Heart left ventricle (tissue), 13 donors: ENCODE measurements at regions not wholly inside any gene's neighbourhood (a gene's known extent, or its start where the extent isn't known, plus 50 kb on each side); places are given as distances from the start of the nearest gene placed in this dataset.

Source experiments
- POLR2A ChIP-seq, 2 donors: fragments of 450-650 bp; IDR thresholded peaks; one replicate each; pipeline ENCODE4 v1.6.1; 2017; ENCODE audit warnings: antibody characterized with exemption in 2 of 2, mild to moderate bottlenecking in 2 of 2, moderate library complexity in 2 of 2
- TF ChIP-seq, protein P1 (sequence below), 12 donors: fragments of 200-600 bp; sonication (generic) in 4 of 12; IDR thresholded peaks; one replicate each; pipeline versions ENCODE4 v1.5.0 to v1.8.0; 2018 to 2022; ENCODE audit warnings: antibody characterized with exemption in 12 of 12, mild to moderate bottlenecking in 5 of 12
- donor health status: ischemic (EF 13 %, LVEDD 7.1; RV severe dilation, severe dysfunction).
- donor health status: DM: no; HTN: yes; CAD: no.
- donor health status: DM: no; HTN: no; CAD: no.
- donor health status: ischemic (EF 25% LVEDD 6.9; RV normal size, moderate dysfunction).
- donor health status: ischemic (EF 25% LVEDD 5.7; RV mildly dilated, moderate dysfunction).
- donor health status: ischemic (EF 35%, LVEDD 5.7; RV mildly dilated, moderate dysfunction).
- donor health status: nonischemic (EF 11% LVEDD 7.7; RV severe dilation, severe dysfunction).
- donor health status: DM: yes; HTN: yes; CAD: no.
- donor health status: PGD.
- donor health status: ischemic (EF 29% LVEDD 5.4; RV normal size, mild dysfunction).
- donor health status: nonischemic (EF 23%, LVEDD 6.1; RV moderate dilation, normal function).

- TF ChIP-seq, protein P1, sequence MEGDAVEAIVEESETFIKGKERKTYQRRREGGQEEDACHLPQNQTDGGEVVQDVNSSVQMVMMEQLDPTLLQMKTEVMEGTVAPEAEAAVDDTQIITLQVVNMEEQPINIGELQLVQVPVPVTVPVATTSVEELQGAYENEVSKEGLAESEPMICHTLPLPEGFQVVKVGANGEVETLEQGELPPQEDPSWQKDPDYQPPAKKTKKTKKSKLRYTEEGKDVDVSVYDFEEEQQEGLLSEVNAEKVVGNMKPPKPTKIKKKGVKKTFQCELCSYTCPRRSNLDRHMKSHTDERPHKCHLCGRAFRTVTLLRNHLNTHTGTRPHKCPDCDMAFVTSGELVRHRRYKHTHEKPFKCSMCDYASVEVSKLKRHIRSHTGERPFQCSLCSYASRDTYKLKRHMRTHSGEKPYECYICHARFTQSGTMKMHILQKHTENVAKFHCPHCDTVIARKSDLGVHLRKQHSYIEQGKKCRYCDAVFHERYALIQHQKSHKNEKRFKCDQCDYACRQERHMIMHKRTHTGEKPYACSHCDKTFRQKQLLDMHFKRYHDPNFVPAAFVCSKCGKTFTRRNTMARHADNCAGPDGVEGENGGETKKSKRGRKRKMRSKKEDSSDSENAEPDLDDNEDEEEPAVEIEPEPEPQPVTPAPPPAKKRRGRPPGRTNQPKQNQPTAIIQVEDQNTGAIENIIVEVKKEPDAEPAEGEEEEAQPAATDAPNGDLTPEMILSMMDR (IDR thresholded peaks at IDR 0.05): no peak
- no peak for TF ChIP-seq POLR2A (IDR thresholded peaks at IDR 0.05)
Observed at GRCh38 chr1:81618376-81618775, 182.4 kb upstream of the ADGRL2 start.
